Neural progenitor cell (in vitro differentiated cells): ENCODE measurements at regions not wholly inside any gene's neighbourhood (a gene's known extent, or its start where the extent isn't known, plus 50 kb on each side); places are given as distances from the start of the nearest gene placed in this dataset.

Experiments
- DNase-seq: peaks from one replicate; pipeline ENCODE4 v3.0.0-alpha.2; 2016; ENCODE audit warnings: low spot score
- H2AFZ ChIP-seq: fragments of 200-600 bp; sonication (generic); replicated peaks from 2 replicates; pipeline ENCODE4 v1.6.1; 2016; ENCODE audit warnings: antibody characterized with exemption
- H3F3A ChIP-seq: fragments of 200-600 bp; sonication (generic); 2 replicates; pipeline ENCODE4 v1.6.1; 2016; ENCODE audit warnings: antibody characterized with exemption, low read depth
- H3K27ac ChIP-seq: fragments of 200-600 bp; sonication (generic); 2 replicates; pipeline ENCODE4 v1.5.1; 2016; ENCODE audit warnings: mild to moderate bottlenecking
- H3K27me3 ChIP-seq: fragments of 200-600 bp; sonication (generic); 2 replicates; pipeline ENCODE4 v1.6.1; 2016; ENCODE audit warnings: mild to moderate bottlenecking, moderate library complexity
- H3K36me3 ChIP-seq: fragments of 200-600 bp; sonication (generic); 2 replicates; pipeline ENCODE4 v1.5.1; 2016
- H3K4me1 ChIP-seq: fragments of 200-600 bp; sonication (generic); 2 replicates; pipeline ENCODE4 v1.6.1; 2016; ENCODE audit warnings: mixed run types
- H3K4me2 ChIP-seq: fragments of 200-600 bp; sonication (generic); 2 replicates; pipeline ENCODE4 v1.6.1; 2016
- H3K4me3 ChIP-seq: fragments of 200-600 bp; sonication (generic); 2 replicates; pipeline ENCODE4 v1.5.1; 2016
- H3K79me2 ChIP-seq: fragments of 200-600 bp; sonication (generic); 2 replicates; pipeline ENCODE4 v1.6.1; 2016; ENCODE audit warnings: low read depth
- H3K9ac ChIP-seq: fragments of 200-600 bp; sonication (generic); 2 replicates; pipeline ENCODE4 v1.6.1; 2016
- H3K9me3 ChIP-seq: fragments of 200-600 bp; sonication (generic); 2 replicates; pipeline ENCODE4 v1.5.1; 2016; ENCODE audit warnings: low read depth
- H4K20me1 ChIP-seq: fragments of 200-600 bp; sonication (generic); 2 replicates; pipeline ENCODE4 v1.6.1; 2016; ENCODE audit warnings: low read depth
- H3K27ac Mint-ChIP-seq: 3 replicates; pipeline ENCODE4 v1.8.0; 2021; ENCODE audit warnings: mixed read lengths
- H3K27me3 Mint-ChIP-seq: 2 replicates; pipeline ENCODE4 v1.8.0; 2022; ENCODE audit warnings: low read depth, mild to moderate bottlenecking, inconsistent platforms, moderate library complexity, mixed read lengths; ENCODE audit not compliant: insufficient read depth
- H3K36me3 Mint-ChIP-seq: 3 replicates; pipeline ENCODE4 v1.8.0; 2021; ENCODE audit warnings: mixed read lengths
- H3K4me1 Mint-ChIP-seq: 3 replicates; pipeline ENCODE4 v1.8.0; 2021; ENCODE audit warnings: mixed read lengths
- H3K4me3 Mint-ChIP-seq: 3 replicates; pipeline ENCODE4 v1.8.0; 2021; ENCODE audit warnings: mild to moderate bottlenecking, moderate library complexity, mixed read lengths
- H3K9me3 Mint-ChIP-seq: 3 replicates; pipeline ENCODE4 v1.8.0; 2020; ENCODE audit warnings: mixed read lengths
- EZH2 ChIP-seq: fragments of 200-600 bp; sonication (generic); IDR thresholded peaks from 2 replicates; pipeline ENCODE4 v1.6.1; 2017; ENCODE audit warnings: antibody characterized with exemption, mild to moderate bottlenecking, moderate library complexity
- EZH2phosphoT487 ChIP-seq: fragments of 200-600 bp; sonication (generic); IDR thresholded peaks from 2 replicates; pipeline ENCODE4 v1.6.1; 2017; ENCODE audit warnings: antibody characterized with exemption
- TF ChIP-seq, protein P1 (sequence below): fragments of 200-600 bp; sonication (generic); IDR thresholded peaks from 2 replicates; pipeline ENCODE4 v1.5.1; 2017; ENCODE audit warnings: antibody characterized with exemption, mild to moderate bottlenecking

DNA sequence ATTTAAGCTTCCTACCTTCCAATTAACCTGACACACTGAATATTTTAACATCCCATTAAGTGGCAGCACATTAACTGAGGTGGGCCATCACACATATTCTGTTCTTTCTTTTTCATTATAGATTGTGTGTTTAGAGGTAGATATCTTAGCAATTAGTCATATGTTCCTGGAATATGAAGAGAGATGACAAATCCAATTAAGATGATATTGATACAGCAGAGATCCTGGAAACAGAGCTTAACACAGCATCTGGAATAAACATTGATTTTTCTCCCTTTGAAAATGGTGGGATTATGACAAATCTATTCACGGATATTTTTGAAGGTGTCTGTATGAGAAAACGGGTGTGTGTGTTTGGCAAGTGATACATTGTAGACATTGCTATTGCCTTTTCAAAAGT, 448.0 kb downstream of the CDH10 start:
- Histone ChIP-seq H3K4me2 (no peak overlapping the region), H3K36me3 (no peaks in the 10 kb centered on the region), H2AFZ (peak overlapping the region; percentile 17), H3K4me1 (no peaks in the 10 kb centered on the region), H3K27ac (no peak overlapping the region), H3K9me3 (no peaks in the 10 kb centered on the region), H3K27me3 (no peaks in the 10 kb centered on the region), H3K79me2 (no peaks in the 10 kb centered on the region), H3K4me3 (no peak overlapping the region), H4K20me1 (no peaks in the 10 kb centered on the region), H3K9ac (no peak overlapping the region), H3F3A (no peaks in the 10 kb centered on the region)
- TF ChIP-seq, protein P1, sequence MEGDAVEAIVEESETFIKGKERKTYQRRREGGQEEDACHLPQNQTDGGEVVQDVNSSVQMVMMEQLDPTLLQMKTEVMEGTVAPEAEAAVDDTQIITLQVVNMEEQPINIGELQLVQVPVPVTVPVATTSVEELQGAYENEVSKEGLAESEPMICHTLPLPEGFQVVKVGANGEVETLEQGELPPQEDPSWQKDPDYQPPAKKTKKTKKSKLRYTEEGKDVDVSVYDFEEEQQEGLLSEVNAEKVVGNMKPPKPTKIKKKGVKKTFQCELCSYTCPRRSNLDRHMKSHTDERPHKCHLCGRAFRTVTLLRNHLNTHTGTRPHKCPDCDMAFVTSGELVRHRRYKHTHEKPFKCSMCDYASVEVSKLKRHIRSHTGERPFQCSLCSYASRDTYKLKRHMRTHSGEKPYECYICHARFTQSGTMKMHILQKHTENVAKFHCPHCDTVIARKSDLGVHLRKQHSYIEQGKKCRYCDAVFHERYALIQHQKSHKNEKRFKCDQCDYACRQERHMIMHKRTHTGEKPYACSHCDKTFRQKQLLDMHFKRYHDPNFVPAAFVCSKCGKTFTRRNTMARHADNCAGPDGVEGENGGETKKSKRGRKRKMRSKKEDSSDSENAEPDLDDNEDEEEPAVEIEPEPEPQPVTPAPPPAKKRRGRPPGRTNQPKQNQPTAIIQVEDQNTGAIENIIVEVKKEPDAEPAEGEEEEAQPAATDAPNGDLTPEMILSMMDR: no peak
- TF ChIP-seq EZH2phosphoT487: no peak
- TF ChIP-seq EZH2: no peak
- Mint-ChIP-seq H3K9me3 (peaks cover 4% of the 10 kb centered on the region), H3K27me3 (no peaks in the 10 kb centered on the region), H3K27ac (no peak overlapping the region), H3K36me3 (no peaks in the 10 kb centered on the region), H3K4me1 (no peaks in the 10 kb centered on the region), H3K4me3 (no peak overlapping the region)
- DNase-seq: no peak

DNA sequence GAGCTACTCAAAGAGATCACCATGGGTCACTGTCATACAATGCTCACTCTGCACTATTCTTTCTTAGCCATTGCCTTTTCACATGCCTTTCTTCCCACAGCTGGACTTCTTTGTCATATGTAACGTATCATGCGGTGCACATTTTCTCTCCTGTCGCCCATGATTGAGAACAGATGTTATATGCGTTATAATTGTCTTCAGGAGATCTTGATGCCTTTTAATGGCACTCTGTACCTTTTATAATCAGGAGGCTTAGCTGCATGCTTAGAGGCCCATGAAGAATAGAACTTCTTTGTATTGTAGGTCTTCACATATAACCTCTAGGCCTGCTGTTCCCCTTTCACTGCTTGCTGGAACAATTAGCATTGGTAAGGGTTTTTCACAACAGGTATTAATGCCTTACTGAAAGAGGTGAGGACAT, 436.1 kb downstream of the CDH10 start:
- peaks cover 34% of the 10 kb centered on the region for H3K4me1 ChIP-seq
- Mint-ChIP-seq H3K27ac (no peak overlapping the region), H3K27me3 (peaks cover 11% of the 10 kb centered on the region), H3K36me3 (peaks cover 2% of the 10 kb centered on the region), H3K4me3 (no peak overlapping the region), H3K4me1 (peaks cover 20% of the 10 kb centered on the region), H3K9me3 (peaks cover 20% of the 10 kb centered on the region)
- H3F3A ChIP-seq: peaks cover 20% of the 10 kb centered on the region
- peak overlapping the region; percentile 97 for H3K27ac ChIP-seq
- peak; percentile 84 for DNase-seq
- H3K4me2 ChIP-seq: peak overlapping the region; percentile 75
- no peaks in the 10 kb centered on the region for H3K27me3 ChIP-seq
- no peak overlapping the region for H3K4me3 ChIP-seq
- no peaks in the 10 kb centered on the region for H3K36me3 ChIP-seq
- no peak overlapping the region for H2AFZ ChIP-seq
- H3K9ac ChIP-seq: no peak overlapping the region
- no peaks in the 10 kb centered on the region for H4K20me1 ChIP-seq
- TF ChIP-seq EZH2: no peak
- peak; percentile 98 for TF ChIP-seq EZH2phosphoT487
- no peaks in the 10 kb centered on the region for H3K79me2 ChIP-seq
- peaks cover 7% of the 10 kb centered on the region for H3K9me3 ChIP-seq

DNA sequence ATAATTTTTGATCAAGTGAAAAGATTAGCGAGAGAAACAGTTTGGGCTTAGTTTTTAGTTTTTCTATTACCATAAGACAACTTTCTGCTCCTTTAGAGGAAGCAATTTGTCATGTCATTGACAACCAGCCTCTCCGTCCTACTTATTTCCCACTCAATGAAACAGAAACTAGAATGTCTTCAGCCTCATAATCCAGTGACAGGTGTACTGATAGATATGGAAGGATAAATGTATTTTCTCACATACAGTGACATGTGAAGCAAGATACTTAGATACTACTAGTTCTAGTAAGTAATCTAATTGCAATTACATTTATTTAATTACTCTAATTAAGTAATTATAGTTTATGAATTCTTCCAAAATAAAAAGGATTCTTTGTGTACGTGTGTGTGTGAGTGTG, 429.7 kb downstream of the CDH10 start:
- DNase-seq: no peak
- no peak overlapping the region for H2AFZ ChIP-seq
- H3K9me3 Mint-ChIP-seq: peaks cover 14% of the 10 kb centered on the region
- H3K4me1 ChIP-seq: peaks cover 3% of the 10 kb centered on the region
- no peaks in the 10 kb centered on the region for H3K36me3 ChIP-seq
- H3K79me2 ChIP-seq: no peaks in the 10 kb centered on the region
- no peaks in the 10 kb centered on the region for H3K36me3 Mint-ChIP-seq
- H3K9ac ChIP-seq: no peak overlapping the region
- no peak overlapping the region for H3K4me3 Mint-ChIP-seq
- H3K4me3 ChIP-seq: no peak overlapping the region
- no peaks in the 10 kb centered on the region for H3K9me3 ChIP-seq
- H3K27me3 ChIP-seq: no peaks in the 10 kb centered on the region
- no peak overlapping the region for H3K27ac ChIP-seq
- no peak overlapping the region for H3K4me2 ChIP-seq
- H3K4me1 Mint-ChIP-seq: peaks cover 3% of the 10 kb centered on the region
- H3K27me3 Mint-ChIP-seq: no peaks in the 10 kb centered on the region
- TF ChIP-seq EZH2phosphoT487 (no peak), EZH2 (no peak)
- TF ChIP-seq, protein P1: no peak
- H3F3A ChIP-seq: no peaks in the 10 kb centered on the region
- no peaks in the 10 kb centered on the region for H4K20me1 ChIP-seq
- H3K27ac Mint-ChIP-seq: no peak overlapping the region

DNA sequence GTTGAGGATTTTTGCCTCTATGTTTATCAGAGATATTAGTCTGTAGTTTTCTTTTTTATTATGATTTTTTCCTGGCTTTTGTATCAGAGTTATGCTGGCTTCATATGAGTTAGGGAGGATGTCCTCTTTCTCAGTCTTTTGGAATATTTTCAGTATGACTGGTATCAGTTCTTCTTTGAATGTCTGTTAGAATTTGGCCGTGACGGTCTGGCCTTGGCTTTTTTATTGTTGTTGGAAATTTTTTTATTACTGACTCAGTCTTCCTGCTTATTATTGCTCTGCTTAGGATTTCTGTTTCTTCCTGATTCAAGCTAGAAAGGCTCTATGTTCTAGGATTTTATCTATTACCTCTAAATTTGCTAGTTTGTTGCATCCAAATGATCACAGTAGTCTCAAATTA, 421.9 kb downstream of the CDH10 start:
- Histone ChIP-seq H3K9ac (no peak overlapping the region), H3K4me2 (no peak overlapping the region), H3K79me2 (no peaks in the 10 kb centered on the region), H4K20me1 (no peaks in the 10 kb centered on the region), H3K27ac (no peak overlapping the region), H3F3A (no peaks in the 10 kb centered on the region), H3K9me3 (no peaks in the 10 kb centered on the region), H2AFZ (no peak overlapping the region), H3K4me1 (no peaks in the 10 kb centered on the region), H3K4me3 (no peak overlapping the region), H3K36me3 (no peaks in the 10 kb centered on the region), H3K27me3 (no peaks in the 10 kb centered on the region)
- no peaks in the 10 kb centered on the region for H3K4me1 Mint-ChIP-seq
- no peaks in the 10 kb centered on the region for H3K36me3 Mint-ChIP-seq
- TF ChIP-seq EZH2 (no peak), EZH2phosphoT487 (no peak)
- TF ChIP-seq, protein P1: no peak
- H3K27ac Mint-ChIP-seq: no peak overlapping the region
- H3K27me3 Mint-ChIP-seq: no peaks in the 10 kb centered on the region
- H3K4me3 Mint-ChIP-seq: no peak overlapping the region
- DNase-seq: no peak
- peaks cover 4% of the 10 kb centered on the region for H3K9me3 Mint-ChIP-seq
